Retinal pigment epithelial cell (primary cell): ENCODE measurements at regions not wholly inside any gene's neighbourhood (a gene's known extent, or its start where the extent isn't known, plus 50 kb on each side); places are given as distances from the start of the nearest gene placed in this dataset.

Source experiments
- DNase-seq: peaks from one replicate; pipeline ENCODE4 v3.0.0-alpha.2; 2010; ENCODE audit warnings: low read depth
- H3K4me3 ChIP-seq: 2 replicates; pipeline ENCODE4 v1.5.1; 2011; ENCODE audit warnings: mild to moderate bottlenecking, low read length, control low read depth, moderate library complexity
- CTCF ChIP-seq: conservative IDR thresholded peaks from 2 replicates; pipeline ENCODE4 v1.5.1; 2011; ENCODE audit warnings: low read depth, low read length, control low read depth, inconsistent platforms

- no peak overlapping the region for H3K4me3 ChIP-seq
- DNase-seq = no peak
- TF ChIP-seq CTCF = no peak
Measured at GRCh38 chr7:12766416-12766815, 79.0 kb downstream of the ARL4A start.

GRCh38 chr7:12768948-12769347, 81.5 kb downstream of the ARL4A start:
- peak; percentile 39 for DNase-seq
- TF ChIP-seq CTCF = no peak
- H3K4me3 ChIP-seq = no peak overlapping the region

GRCh38 chr7:12769444-12769843, 82.0 kb downstream of the ARL4A start:
- H3K4me3 ChIP-seq = no peak overlapping the region
- no peak for DNase-seq
- no peak for TF ChIP-seq CTCF

- peak; percentile 21 for DNase-seq
- H3K4me3 ChIP-seq = no peak overlapping the region
- TF ChIP-seq CTCF = no peak
Measured at GRCh38 chr7:12770227-12770975, 83.0 kb downstream of the ARL4A start.

GRCh38 chr7:12771378-12771877, 84.0 kb downstream of the ARL4A start:
- H3K4me3 ChIP-seq = no peak overlapping the region
- peak; percentile 23 for DNase-seq
- no peak for TF ChIP-seq CTCF

GRCh38 chr7:12772768-12773167, 85.3 kb downstream of the ARL4A start:
- no peak for TF ChIP-seq CTCF
- no peak for DNase-seq
- H3K4me3 ChIP-seq = no peak overlapping the region

GRCh38 chr7:12777257-12777656, 89.8 kb downstream of the ARL4A start:
- no peak overlapping the region for H3K4me3 ChIP-seq
- DNase-seq = no peak
- no peak for TF ChIP-seq CTCF
